ENCODE measurements at regions not wholly inside any gene's neighbourhood (a gene's known extent, or its start where the extent isn't known, plus 50 kb on each side); places are given as distances from the start of the nearest gene placed in this dataset.

DNA sequence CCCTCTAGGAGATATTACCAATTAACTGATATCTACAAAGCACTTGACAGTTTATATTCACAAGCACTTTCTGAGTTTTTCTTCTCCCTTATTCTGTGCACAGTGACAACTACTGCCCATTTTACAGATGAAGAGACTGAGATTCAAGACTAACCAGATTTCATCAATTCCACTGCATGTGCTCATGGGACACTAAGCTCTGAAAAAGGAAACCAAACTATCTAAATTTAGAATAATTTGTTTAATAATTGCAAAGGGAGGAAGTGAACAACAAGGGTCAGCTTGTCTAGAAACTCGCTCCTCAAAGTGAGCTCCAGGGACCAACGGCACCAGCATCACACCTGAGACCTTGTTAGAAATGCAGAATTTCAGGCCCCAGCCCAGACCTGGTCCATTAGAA lies 50.8 kb upstream of the MYLIP start:
- TF ChIP-seq TEAD4 (IDR thresholded peaks at IDR 0.05; ENCODE audit: borderline replicate concordance, insufficient read depth) (no peak), JUND (IDR thresholded peaks at IDR 0.05) (no peak), ELF1 (IDR thresholded peaks at IDR 0.05) (no peak), SIN3A (IDR thresholded peaks at IDR 0.05; ENCODE audit: borderline replicate concordance, low read depth, low read length) (no peak), POLR2AphosphoS5 (IDR thresholded peaks at IDR 0.05; ENCODE audit: low read depth, low read length) (no peak)
- TF ChIP-seq, protein P1, sequence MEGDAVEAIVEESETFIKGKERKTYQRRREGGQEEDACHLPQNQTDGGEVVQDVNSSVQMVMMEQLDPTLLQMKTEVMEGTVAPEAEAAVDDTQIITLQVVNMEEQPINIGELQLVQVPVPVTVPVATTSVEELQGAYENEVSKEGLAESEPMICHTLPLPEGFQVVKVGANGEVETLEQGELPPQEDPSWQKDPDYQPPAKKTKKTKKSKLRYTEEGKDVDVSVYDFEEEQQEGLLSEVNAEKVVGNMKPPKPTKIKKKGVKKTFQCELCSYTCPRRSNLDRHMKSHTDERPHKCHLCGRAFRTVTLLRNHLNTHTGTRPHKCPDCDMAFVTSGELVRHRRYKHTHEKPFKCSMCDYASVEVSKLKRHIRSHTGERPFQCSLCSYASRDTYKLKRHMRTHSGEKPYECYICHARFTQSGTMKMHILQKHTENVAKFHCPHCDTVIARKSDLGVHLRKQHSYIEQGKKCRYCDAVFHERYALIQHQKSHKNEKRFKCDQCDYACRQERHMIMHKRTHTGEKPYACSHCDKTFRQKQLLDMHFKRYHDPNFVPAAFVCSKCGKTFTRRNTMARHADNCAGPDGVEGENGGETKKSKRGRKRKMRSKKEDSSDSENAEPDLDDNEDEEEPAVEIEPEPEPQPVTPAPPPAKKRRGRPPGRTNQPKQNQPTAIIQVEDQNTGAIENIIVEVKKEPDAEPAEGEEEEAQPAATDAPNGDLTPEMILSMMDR (IDR thresholded peaks at IDR 0.05), result no peak
- TF ChIP-seq, protein P2, sequence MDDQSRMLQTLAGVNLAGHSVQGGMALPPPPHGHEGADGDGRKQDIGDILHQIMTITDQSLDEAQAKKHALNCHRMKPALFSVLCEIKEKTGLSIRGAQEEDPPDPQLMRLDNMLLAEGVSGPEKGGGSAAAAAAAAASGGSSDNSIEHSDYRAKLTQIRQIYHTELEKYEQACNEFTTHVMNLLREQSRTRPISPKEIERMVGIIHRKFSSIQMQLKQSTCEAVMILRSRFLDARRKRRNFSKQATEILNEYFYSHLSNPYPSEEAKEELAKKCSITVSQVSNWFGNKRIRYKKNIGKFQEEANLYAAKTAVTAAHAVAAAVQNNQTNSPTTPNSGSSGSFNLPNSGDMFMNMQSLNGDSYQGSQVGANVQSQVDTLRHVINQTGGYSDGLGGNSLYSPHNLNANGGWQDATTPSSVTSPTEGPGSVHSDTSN (IDR thresholded peaks at IDR 0.05), result no peak
- TF ChIP-seq, protein P3, sequence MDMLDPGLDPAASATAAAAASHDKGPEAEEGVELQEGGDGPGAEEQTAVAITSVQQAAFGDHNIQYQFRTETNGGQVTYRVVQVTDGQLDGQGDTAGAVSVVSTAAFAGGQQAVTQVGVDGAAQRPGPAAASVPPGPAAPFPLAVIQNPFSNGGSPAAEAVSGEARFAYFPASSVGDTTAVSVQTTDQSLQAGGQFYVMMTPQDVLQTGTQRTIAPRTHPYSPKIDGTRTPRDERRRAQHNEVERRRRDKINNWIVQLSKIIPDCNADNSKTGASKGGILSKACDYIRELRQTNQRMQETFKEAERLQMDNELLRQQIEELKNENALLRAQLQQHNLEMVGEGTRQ (IDR thresholded peaks at IDR 0.05; ENCODE audit: borderline replicate concordance, low read depth, low read length), result no peak
- TF ChIP-seq, protein P4, sequence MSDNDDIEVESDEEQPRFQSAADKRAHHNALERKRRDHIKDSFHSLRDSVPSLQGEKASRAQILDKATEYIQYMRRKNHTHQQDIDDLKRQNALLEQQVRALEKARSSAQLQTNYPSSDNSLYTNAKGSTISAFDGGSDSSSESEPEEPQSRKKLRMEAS (IDR thresholded peaks at IDR 0.05; ENCODE audit: low read depth), result no peak
